HG03108 (cell line): ENCODE measurements at regions not wholly inside any gene's neighbourhood (a gene's known extent, or its start where the extent isn't known, plus 50 kb on each side); places are given as distances from the start of the nearest gene placed in this dataset.

ENCODE experiments used
- ATAC-seq: cut with Tn5 transposase; IDR thresholded peaks from one replicate; pipeline ENCODE4 v1.9.1; 2021; ENCODE audit warnings: moderate library complexity; ENCODE audit not compliant: unreplicated experiment

DNA sequence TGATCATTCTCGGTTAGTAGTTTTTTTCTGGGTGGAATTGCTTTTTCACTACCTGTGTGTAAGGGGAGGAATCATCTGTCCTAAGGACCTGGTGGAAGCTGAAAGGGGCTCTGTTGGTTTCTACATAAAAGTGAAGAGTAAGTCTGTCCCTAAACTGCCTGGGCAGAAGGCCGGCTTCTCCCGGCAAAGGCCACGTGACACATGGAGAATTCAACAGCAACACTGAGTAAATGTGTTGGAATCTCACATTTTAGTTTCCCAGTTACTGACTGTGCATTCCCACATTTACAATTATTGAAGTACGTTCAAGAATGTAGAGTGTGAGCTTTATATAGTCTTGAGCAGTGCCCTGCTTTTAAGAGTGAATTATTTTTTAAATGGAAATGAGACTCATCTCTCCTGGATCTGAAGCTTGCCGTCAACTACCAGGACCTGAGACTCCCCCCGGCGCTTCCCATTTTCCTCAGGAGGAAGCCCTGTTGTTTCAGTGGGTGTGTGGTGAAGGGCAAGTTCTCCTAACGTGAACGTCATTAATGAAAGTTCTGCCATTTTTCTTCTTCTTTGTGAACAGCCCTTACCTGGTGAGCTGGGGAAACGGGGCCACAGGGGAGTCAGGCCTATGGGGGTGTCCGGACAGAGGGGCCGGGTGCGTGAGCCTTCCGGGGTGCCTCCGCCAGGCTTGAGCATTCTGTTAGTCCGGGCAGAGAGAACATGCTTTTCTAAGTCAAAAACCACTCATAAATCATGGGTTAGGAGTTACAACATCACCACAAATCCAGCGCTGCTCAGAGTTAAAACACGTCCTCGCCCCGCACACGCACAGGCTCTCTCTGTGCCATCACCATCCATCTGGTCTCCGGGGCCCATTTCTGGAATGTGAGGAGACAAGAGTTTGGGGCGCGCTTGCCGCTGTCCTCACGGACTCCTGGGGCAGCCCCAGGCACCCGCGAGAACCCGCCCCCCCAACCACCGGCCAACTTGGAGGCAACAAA, 56.6 kb upstream of the SMOC2 start:
- no peak for ATAC-seq

DNA sequence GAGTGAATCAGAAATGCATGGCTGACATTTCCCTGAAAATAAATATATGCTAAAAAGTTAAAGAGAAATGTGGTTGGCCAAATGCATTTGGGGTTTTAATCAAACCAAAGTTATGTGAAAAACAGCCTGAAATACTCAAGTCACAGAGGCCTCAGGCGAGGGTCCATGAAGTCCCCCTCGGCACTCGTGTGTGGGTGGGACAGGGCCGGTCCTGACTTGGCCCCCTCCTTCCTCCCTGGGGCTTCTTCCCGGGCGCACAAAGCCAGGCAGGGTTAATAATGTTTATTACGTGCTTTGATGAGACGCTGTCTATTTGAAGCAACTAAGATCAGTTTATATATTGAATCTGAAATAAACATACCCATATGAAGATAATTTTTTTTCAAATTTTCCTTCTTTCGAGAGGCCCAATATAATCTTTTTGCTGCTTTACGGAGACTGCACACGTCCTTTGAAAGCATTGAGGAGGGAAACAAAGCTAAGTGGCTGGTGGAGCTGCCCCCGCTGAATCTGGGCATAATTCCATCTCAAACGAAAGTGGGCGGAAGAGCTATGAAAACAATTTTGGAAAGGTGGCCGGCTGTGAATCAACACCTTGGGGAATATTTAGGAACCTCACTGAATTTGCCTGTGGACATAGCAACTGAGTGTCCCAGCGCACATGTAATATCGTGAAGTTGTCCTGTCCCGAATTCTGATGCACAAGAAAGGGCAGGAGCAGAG, 55.8 kb upstream of the SMOC2 start:
- no peak for ATAC-seq

DNA sequence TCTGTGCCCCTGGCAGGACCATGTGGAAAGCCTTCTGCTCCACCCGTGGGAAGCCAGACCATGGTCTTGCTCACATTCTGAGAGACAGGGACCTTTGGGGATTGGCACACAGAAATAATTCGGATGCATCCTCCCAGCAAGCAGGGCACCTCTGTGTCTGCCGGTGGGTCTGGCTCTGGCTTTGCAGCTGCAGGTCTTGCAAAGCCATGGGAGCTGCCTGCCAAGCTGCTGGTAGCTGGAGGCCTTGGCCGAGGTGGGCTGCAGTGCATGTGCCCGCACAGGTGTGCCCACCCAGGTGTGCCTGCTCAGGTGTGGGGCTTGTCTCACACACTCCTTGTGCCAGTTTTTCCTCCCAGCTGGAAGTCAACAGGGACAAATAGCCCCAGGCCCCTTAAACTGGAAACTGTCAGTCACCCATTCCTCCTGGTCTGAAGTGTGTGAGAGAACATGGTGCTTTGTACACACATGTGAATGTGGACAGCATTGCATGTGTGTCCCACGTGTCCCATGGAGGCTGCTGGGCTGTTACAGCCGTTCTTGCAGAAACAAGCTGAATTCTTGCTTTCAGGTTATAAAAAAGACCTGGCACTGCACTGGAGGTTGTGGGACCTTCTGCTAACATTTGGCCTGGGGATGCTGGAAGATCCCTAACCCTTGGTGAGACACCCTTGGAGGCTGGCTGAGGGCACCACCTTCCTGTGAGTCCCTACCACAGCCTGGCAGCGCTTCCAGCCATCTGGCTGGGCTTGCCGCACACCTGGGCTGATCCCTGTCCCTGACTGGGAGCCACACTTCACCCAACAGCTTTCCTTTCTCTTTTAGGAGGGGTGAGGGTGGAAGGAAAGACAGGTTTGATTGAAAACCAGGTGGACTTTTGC, 54.9 kb upstream of the SMOC2 start:
- no peak for ATAC-seq

GRCh38 chr6:168386973-168387372, 54.0 kb upstream of the SMOC2 start:
- no peak for ATAC-seq

- no peak for ATAC-seq
Observed at GRCh38 chr6:168387426-168387825, 53.6 kb upstream of the SMOC2 start.

DNA sequence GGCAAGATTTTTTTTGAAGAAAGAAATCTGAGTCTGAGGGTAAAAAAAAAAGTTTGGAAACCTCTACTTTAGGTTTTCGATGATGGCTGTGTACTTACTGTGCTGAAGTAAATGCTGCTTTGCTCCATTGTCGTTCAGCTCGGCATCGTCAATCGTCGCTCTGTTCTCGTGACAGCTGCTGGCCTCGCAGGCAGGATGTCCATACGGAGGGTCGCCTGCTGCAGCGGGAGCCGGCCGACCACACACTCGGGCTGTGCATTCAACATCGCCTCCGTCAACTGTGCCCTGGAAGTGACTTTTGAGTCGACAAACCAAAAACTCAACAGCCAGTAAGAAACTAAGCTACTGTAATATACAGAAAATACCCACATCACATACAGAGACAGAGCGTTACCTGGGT, 53.1 kb upstream of the SMOC2 start:
- ATAC-seq, result no peak

GRCh38 chr6:168388641-168389633, 52.0 kb upstream of the SMOC2 start:
- ATAC-seq, result no peak

GRCh38 chr6:168390749-168391420, 50.1 kb upstream of the SMOC2 start:
- ATAC-seq, result no peak
